Keratinocyte (primary cell): ENCODE measurements at regions not wholly inside any gene's neighbourhood (a gene's known extent, or its start where the extent isn't known, plus 50 kb on each side); places are given as distances from the start of the nearest gene placed in this dataset.

ENCODE experiments used
- DNase-seq: peaks from one replicate; pipeline ENCODE4 v3.0.0-alpha.2; 2011; ENCODE audit warnings: low read depth, missing footprints, low spot score
- FAIRE-seq: peaks from 2 replicates; lab custom pipeline; 2011; peaks lifted over from hg19 to GRCh38; lab: Jason Lieb, UNC
- H2AFZ ChIP-seq: 2 replicates; pipeline ENCODE4 v1.6.0; 2012; ENCODE audit warnings: low read length, control low read depth, inconsistent platforms; ENCODE audit not compliant: control insufficient read depth
- H3K27ac ChIP-seq: 2 replicates; pipeline ENCODE4 v1.5.1; 2011; ENCODE audit warnings: low read length; ENCODE audit not compliant: control insufficient read depth, insufficient read depth
- H3K27me3 ChIP-seq: 3 replicates; pipeline ENCODE4 v1.6.0; 2011; ENCODE audit warnings: low read length; ENCODE audit not compliant: control insufficient read depth, insufficient read depth; ENCODE audit errors: extremely low read depth
- H3K36me3 ChIP-seq, 2 experiments: 2 replicates in 1 of 2; 3 replicates in 1 of 2; pipeline ENCODE4 v1.5.1; 2011; ENCODE audit warnings: low read length in 2 of 2, mild to moderate bottlenecking in 1 of 2; ENCODE audit not compliant: control insufficient read depth in 2 of 2, insufficient read depth in 2 of 2; ENCODE audit errors: extremely low read depth in 1 of 2
- H3K4me1 ChIP-seq: 3 replicates; pipeline ENCODE4 v1.5.1; 2011; ENCODE audit warnings: low read length; ENCODE audit not compliant: control insufficient read depth, insufficient read depth; ENCODE audit errors: extremely low read depth
- H3K4me2 ChIP-seq: 3 replicates; pipeline ENCODE4 v1.6.0; 2011; ENCODE audit warnings: low read depth, low read length; ENCODE audit not compliant: control insufficient read depth, insufficient read depth; ENCODE audit errors: extremely low read depth
- H3K4me3 ChIP-seq, 3 experiments: fragments of 200-600 bp in 1 of 3; sonication (generic) in 1 of 3; 2 replicates in 2 of 3; 3 replicates in 1 of 3; pipeline ENCODE4 v1.5.1; 2011 to 2016; ENCODE audit warnings: low read length in 3 of 3, mild to moderate bottlenecking in 3 of 3, control low read depth in 2 of 3, inconsistent platforms in 1 of 3, low read depth in 1 of 3, mixed read lengths in 1 of 3, mixed run types in 1 of 3, moderate library complexity in 1 of 3; ENCODE audit not compliant: control insufficient read depth in 2 of 3, insufficient read depth in 2 of 3; ENCODE audit errors: extremely low read depth in 1 of 3
- H3K79me2 ChIP-seq: 2 replicates; pipeline ENCODE4 v1.6.0; 2012; ENCODE audit warnings: low read length; ENCODE audit not compliant: control insufficient read depth, insufficient read depth
- H3K9ac ChIP-seq: 3 replicates; pipeline ENCODE4 v1.6.0; 2011; ENCODE audit warnings: low read length; ENCODE audit not compliant: control insufficient read depth, insufficient read depth; ENCODE audit errors: extremely low read depth
- H3K9me1 ChIP-seq: 3 replicates; pipeline ENCODE4 v1.6.0; 2011; ENCODE audit warnings: low read length; ENCODE audit not compliant: control insufficient read depth, insufficient read depth; ENCODE audit errors: extremely low read depth
- H3K9me3 ChIP-seq: 2 replicates; pipeline ENCODE4 v1.5.1; 2012; ENCODE audit warnings: low read depth, low read length; ENCODE audit not compliant: control insufficient read depth
- H4K20me1 ChIP-seq: 3 replicates; pipeline ENCODE4 v1.6.0; 2011; ENCODE audit warnings: low read length; ENCODE audit not compliant: control insufficient read depth, insufficient read depth; ENCODE audit errors: extremely low read depth
- CTCF ChIP-seq, 3 experiments: IDR thresholded peaks in 1 of 3; conservative IDR thresholded peaks in 1 of 3; optimal IDR thresholded peaks in 1 of 3; 2 replicates in 2 of 3; 3 replicates in 1 of 3; pipeline versions ENCODE3 to v1.5.1; 2011; ENCODE audit warnings: low read length in 3 of 3, mild to moderate bottlenecking in 3 of 3, moderate library complexity in 2 of 3, control low read depth in 1 of 3, inconsistent platforms in 1 of 3; ENCODE audit not compliant: insufficient read depth in 2 of 3; ENCODE audit errors: extremely low read depth in 1 of 3
- EZH2 ChIP-seq: IDR thresholded peaks from one replicate; pipeline ENCODE4 v1.6.1; 2012; ENCODE audit warnings: inconsistent platforms, mild to moderate bottlenecking, low read length, moderate library complexity
- dilution Hi-C: fragments of 300-500 bp; cut with MboI; formaldehyde crosslinking; loops from one replicate; pipeline ENCODE4 v1.7.0; 2020; ENCODE audit warnings: low sequenced_read_pairs; ENCODE audit not compliant: extremely low pct_ligation_motif_present

GRCh38 chr19:29079356-29080032, 133.5 kb downstream of the UQCRFS1 start:
- Histone ChIP-seq H3K27me3 (no peaks in the 10 kb centered on the region), H3K4me1 (no peaks in the 10 kb centered on the region), H3K79me2 (no peaks in the 10 kb centered on the region), H3K4me3 (no peak overlapping the region), H2AFZ (no peak overlapping the region), H3K27ac (no peak overlapping the region), H3K4me2 (no peak overlapping the region), H4K20me1 (no peaks in the 10 kb centered on the region), H3K36me3 (no peaks in the 10 kb centered on the region), H3K9me3 (no peaks in the 10 kb centered on the region), H3K9ac (no peak overlapping the region), H3K9me1 (no peaks in the 10 kb centered on the region)
- dilution Hi-C loops: no loop called here
- FAIRE-seq (no peak), DNase-seq (no peak)
- no peak for TF ChIP-seq EZH2
- TF ChIP-seq CTCF (optimal IDR thresholded peaks at IDR 0.05 in 1 of 3, IDR thresholded peaks at IDR 0.05 in 1 of 3, conservative IDR thresholded peaks at IDR 0.05 in 1 of 3; ENCODE audit: extremely low read depth in 1 of 3, insufficient read depth in 2 of 3, low read length in 3 of 3): no peak

- Histone ChIP-seq H4K20me1 (no peaks in the 10 kb centered on the region), H3K9me3 (no peaks in the 10 kb centered on the region), H3K79me2 (no peaks in the 10 kb centered on the region), H3K27me3 (no peaks in the 10 kb centered on the region), H3K4me3 (no peak overlapping the region), H3K4me1 (no peaks in the 10 kb centered on the region), H2AFZ (no peak overlapping the region), H3K9me1 (no peaks in the 10 kb centered on the region), H3K4me2 (no peak overlapping the region), H3K9ac (no peak overlapping the region), H3K27ac (no peak overlapping the region), H3K36me3 (no peaks in the 10 kb centered on the region)
- TF ChIP-seq CTCF (optimal IDR thresholded peaks at IDR 0.05 in 1 of 3, IDR thresholded peaks at IDR 0.05 in 1 of 3, conservative IDR thresholded peaks at IDR 0.05 in 1 of 3; ENCODE audit: extremely low read depth in 1 of 3, insufficient read depth in 2 of 3, low read length in 3 of 3): no peak
- no peak for TF ChIP-seq EZH2
- dilution Hi-C loops: no loop called here
- FAIRE-seq (no peak), DNase-seq (no peak)
These were observed 136.0 kb downstream of the UQCRFS1 start for GRCh38 chr19:29076963-29077362.
